Endodermal cell (in vitro differentiated cells): ENCODE measurements at regions not wholly inside any gene's neighbourhood (a gene's known extent, or its start where the extent isn't known, plus 50 kb on each side); places are given as distances from the start of the nearest gene placed in this dataset.

Experiments
- DNase-seq: peaks from one replicate; pipeline ENCODE4 v3.0.0-alpha.2; 2017
- H3K27ac ChIP-seq: 2 replicates; pipeline ENCODE4 v1.5.1; 2013; ENCODE audit warnings: mild to moderate bottlenecking, low read depth, low read length, moderate library complexity
- H3K27me3 ChIP-seq: 2 replicates; pipeline ENCODE4 v1.6.1; 2013; ENCODE audit warnings: mild to moderate bottlenecking, low read length, moderate library complexity; ENCODE audit not compliant: insufficient read depth, control insufficient read depth, poor library complexity, severe bottlenecking
- H3K36me3 ChIP-seq: 2 replicates; pipeline ENCODE4 v1.7.0; 2013; ENCODE audit warnings: mild to moderate bottlenecking, low read length, moderate library complexity; ENCODE audit not compliant: control insufficient read depth, insufficient read depth
- H3K4me1 ChIP-seq: one replicate; pipeline ENCODE4 v1.7.0; 2013; ENCODE audit warnings: low read length; ENCODE audit not compliant: control insufficient read depth, insufficient read depth
- H3K4me3 ChIP-seq: 2 replicates; pipeline ENCODE4 v1.5.1; 2013; ENCODE audit warnings: mild to moderate bottlenecking, low read length, moderate library complexity
- H3K9ac ChIP-seq: 2 replicates; pipeline ENCODE4 v1.6.1; 2013; ENCODE audit warnings: mild to moderate bottlenecking, low read length, moderate library complexity; ENCODE audit not compliant: poor library complexity, severe bottlenecking; ENCODE audit errors: extremely low read depth
- H3K9me3 ChIP-seq: 2 replicates; pipeline ENCODE4 v1.6.1; 2013; ENCODE audit warnings: mild to moderate bottlenecking, low read length, moderate library complexity; ENCODE audit not compliant: control insufficient read depth
- H3K27ac Mint-ChIP-seq: 2 replicates; pipeline ENCODE4 v1.8.0; 2020; ENCODE audit warnings: mixed read lengths
- H3K27me3 Mint-ChIP-seq: 2 replicates; pipeline ENCODE4 v1.8.0; 2021; ENCODE audit warnings: mild to moderate bottlenecking, mixed read lengths; ENCODE audit not compliant: insufficient read depth
- H3K36me3 Mint-ChIP-seq: 2 replicates; pipeline ENCODE4 v1.8.0; 2020; ENCODE audit warnings: low read depth, mixed read lengths
- H3K4me1 Mint-ChIP-seq: 2 replicates; pipeline ENCODE4 v1.8.0; 2020; ENCODE audit warnings: mixed read lengths
- H3K4me3 Mint-ChIP-seq: 2 replicates; pipeline ENCODE4 v1.8.0; 2020; ENCODE audit warnings: mild to moderate bottlenecking, moderate library complexity, mixed read lengths
- H3K9me3 Mint-ChIP-seq: 2 replicates; pipeline ENCODE4 v1.8.0; 2020; ENCODE audit warnings: mild to moderate bottlenecking, mixed read lengths
- WGBS, 2 experiments: methylation state at CpG; one replicate each; pipeline versions ENCODE4 v1.1.5 to v1.1.7; 2013; ENCODE audit warnings: missing lambda C conversion rate in 2 of 2, mixed read lengths in 1 of 2; ENCODE audit not compliant: insufficient coverage in 1 of 2, insufficient read length in 1 of 2; 5-methylcytosine and 5-hydroxymethylcytosine counted together
- TF ChIP-seq, protein P1 (sequence below): fragments of 200-600 bp; sonication (generic); conservative IDR thresholded peaks from 2 replicates; pipeline ENCODE4 v1.5.0; 2021; ENCODE audit warnings: antibody characterized with exemption, mild to moderate bottlenecking

DNA sequence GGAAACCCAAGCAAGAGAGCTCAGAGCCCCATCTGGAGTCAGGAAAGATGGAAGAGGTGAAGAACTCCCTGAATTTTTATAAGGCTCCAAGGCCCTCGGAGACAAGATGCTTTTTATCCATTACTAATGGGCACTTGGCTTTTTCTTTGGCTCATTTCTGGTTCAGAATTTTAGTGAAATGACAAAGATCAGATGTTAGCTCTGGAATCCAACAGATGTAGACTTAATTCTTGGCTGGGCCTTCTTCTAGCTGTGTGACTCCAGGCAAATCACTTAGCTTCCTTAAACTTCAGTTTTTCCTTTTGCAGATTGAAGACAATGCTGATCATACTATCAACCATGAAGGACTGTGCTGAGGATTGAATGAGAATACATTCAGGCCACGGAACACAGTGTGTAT is 85.2 kb downstream of the HRH4 start:
- no peaks in the 10 kb centered on the region for H3K9me3 Mint-ChIP-seq
- H3K27ac Mint-ChIP-seq = no peak overlapping the region
- TF ChIP-seq, protein P1, sequence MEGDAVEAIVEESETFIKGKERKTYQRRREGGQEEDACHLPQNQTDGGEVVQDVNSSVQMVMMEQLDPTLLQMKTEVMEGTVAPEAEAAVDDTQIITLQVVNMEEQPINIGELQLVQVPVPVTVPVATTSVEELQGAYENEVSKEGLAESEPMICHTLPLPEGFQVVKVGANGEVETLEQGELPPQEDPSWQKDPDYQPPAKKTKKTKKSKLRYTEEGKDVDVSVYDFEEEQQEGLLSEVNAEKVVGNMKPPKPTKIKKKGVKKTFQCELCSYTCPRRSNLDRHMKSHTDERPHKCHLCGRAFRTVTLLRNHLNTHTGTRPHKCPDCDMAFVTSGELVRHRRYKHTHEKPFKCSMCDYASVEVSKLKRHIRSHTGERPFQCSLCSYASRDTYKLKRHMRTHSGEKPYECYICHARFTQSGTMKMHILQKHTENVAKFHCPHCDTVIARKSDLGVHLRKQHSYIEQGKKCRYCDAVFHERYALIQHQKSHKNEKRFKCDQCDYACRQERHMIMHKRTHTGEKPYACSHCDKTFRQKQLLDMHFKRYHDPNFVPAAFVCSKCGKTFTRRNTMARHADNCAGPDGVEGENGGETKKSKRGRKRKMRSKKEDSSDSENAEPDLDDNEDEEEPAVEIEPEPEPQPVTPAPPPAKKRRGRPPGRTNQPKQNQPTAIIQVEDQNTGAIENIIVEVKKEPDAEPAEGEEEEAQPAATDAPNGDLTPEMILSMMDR = no peak
- H3K4me1 Mint-ChIP-seq = no peaks in the 10 kb centered on the region
- H3K4me1 ChIP-seq = no peaks in the 10 kb centered on the region
- no peaks in the 10 kb centered on the region for H3K36me3 ChIP-seq
- H3K27ac ChIP-seq = no peak overlapping the region
- H3K4me3 Mint-ChIP-seq = no peak overlapping the region
- no peaks in the 10 kb centered on the region for H3K27me3 ChIP-seq
- H3K4me3 ChIP-seq = no peak overlapping the region
- DNase-seq = no peak
- H3K36me3 Mint-ChIP-seq = no peaks in the 10 kb centered on the region
- no peak overlapping the region for H3K9ac ChIP-seq
- 90 to 96% methylated on average over 1 to 2 of the region's 2 CpGs for WGBS, 2 experiments
- no peaks in the 10 kb centered on the region for H3K27me3 Mint-ChIP-seq
- no peaks in the 10 kb centered on the region for H3K9me3 ChIP-seq

DNA sequence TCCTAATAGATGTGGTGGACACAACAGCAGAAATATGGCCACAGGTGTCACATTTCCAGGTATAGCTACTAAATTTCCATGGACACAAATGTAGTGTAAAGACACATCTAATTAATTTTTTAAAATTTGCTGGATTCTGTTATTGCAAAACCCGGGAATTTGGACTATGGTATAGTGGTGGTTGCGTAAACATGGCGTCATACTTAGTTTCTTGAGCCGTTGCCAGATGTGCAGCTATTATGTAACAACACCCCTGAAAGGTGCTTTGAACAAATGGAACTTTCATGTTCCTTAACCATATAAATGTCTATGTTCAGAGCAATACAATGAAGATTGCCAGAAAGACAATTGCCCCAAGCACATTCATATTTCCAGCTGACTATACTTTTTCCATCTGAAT is 85.9 kb downstream of the HRH4 start:
- TF ChIP-seq, protein P1 = no peak
- H3K9me3 ChIP-seq = no peaks in the 10 kb centered on the region
- Mint-ChIP-seq H3K4me3 (no peak overlapping the region), H3K27me3 (no peaks in the 10 kb centered on the region), H3K9me3 (no peaks in the 10 kb centered on the region), H3K36me3 (no peaks in the 10 kb centered on the region), H3K4me1 (no peaks in the 10 kb centered on the region), H3K27ac (no peak overlapping the region)
- H3K36me3 ChIP-seq = no peaks in the 10 kb centered on the region
- H3K9ac ChIP-seq = no peak overlapping the region
- no peak overlapping the region for H3K4me3 ChIP-seq
- WGBS, 2 experiments = 94 to 98% methylated on average over 4 of the region's 4 CpGs
- no peaks in the 10 kb centered on the region for H3K27me3 ChIP-seq
- no peaks in the 10 kb centered on the region for H3K4me1 ChIP-seq
- no peak overlapping the region for H3K27ac ChIP-seq
- DNase-seq = no peak

DNA sequence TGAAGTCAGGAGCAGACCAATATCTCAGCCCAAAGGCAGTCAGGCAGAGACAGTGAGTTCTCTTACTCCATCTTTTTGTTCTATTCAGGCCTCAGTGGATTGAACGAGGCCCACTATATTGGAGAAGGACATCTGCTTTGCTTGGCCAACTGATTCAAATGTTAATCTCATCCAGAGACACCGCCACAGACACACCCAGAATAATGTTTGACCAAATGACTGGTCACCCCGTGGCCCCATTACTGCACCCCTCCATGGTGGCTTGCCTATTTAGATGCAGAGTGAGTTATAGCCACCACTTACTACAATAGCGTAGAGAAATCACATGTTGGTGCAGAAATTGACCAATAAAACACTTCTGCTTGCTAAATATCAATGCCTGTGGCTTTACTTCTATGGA is 88.1 kb downstream of the HRH4 start:
- Mint-ChIP-seq H3K9me3 (no peaks in the 10 kb centered on the region), H3K36me3 (no peaks in the 10 kb centered on the region), H3K4me3 (no peak overlapping the region), H3K4me1 (peaks cover 15% of the 10 kb centered on the region), H3K27ac (no peak overlapping the region), H3K27me3 (no peaks in the 10 kb centered on the region)
- H3K4me1 ChIP-seq = no peaks in the 10 kb centered on the region
- H3K36me3 ChIP-seq = no peaks in the 10 kb centered on the region
- H3K27ac ChIP-seq = no peak overlapping the region
- DNase-seq = no peak
- TF ChIP-seq, protein P1 = no peak
- WGBS, 2 experiments = 89 to 94% methylated on average over 4 of the region's 4 CpGs
- H3K27me3 ChIP-seq = no peaks in the 10 kb centered on the region
- no peak overlapping the region for H3K4me3 ChIP-seq
- no peaks in the 10 kb centered on the region for H3K9me3 ChIP-seq
- no peak overlapping the region for H3K9ac ChIP-seq
